Prostate gland (tissue), 2 donors: ENCODE measurements at regions not wholly inside any gene's neighbourhood (a gene's known extent, or its start where the extent isn't known, plus 50 kb on each side); places are given as distances from the start of the nearest gene placed in this dataset.

Source experiments
- POLR2A ChIP-seq: fragments of 450-650 bp; IDR thresholded peaks from one replicate; pipeline ENCODE4 v1.6.1; 2016; ENCODE audit warnings: antibody characterized with exemption, mild to moderate bottlenecking
- POLR2AphosphoS5 ChIP-seq: sonication (generic); formaldehyde crosslinking; IDR thresholded peaks from one replicate; pipeline ENCODE4 v1.6.1; 2017; ENCODE audit warnings: antibody characterized with exemption
- TF ChIP-seq, protein P1 (sequence below), 4 experiments: fragments of 200-600 bp in 2 of 4; fragments of 450-650 bp in 2 of 4; sonication (generic) in 2 of 4; IDR thresholded peaks; 1 replicate in 3 of 4; 2 replicates in 1 of 4; pipeline ENCODE4 v1.5.1; 2016 to 2019; ENCODE audit warnings: antibody characterized with exemption in 4 of 4, mild to moderate bottlenecking in 2 of 4, moderate library complexity in 2 of 4

DNA sequence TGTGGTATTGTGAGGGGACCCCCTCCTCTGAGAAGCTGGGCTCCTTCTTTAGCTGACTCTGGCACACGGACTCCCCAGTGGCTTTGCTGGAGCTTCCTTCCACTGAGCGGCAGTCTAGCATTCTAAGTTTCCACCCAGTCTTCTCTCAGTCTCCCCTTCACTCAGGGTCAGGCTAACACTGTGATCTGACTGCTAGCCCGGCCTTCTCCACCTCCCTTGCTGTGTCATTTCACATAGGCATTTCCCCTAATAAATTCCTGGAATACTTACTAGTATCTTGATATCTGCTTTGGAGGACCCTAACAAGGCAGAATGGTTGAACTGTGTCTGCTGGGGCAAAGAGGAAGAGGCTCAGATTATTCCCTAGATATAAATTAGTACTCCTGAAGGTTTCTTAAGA is 106.2 kb upstream of the THBS1 start:
- TF ChIP-seq, protein P1, sequence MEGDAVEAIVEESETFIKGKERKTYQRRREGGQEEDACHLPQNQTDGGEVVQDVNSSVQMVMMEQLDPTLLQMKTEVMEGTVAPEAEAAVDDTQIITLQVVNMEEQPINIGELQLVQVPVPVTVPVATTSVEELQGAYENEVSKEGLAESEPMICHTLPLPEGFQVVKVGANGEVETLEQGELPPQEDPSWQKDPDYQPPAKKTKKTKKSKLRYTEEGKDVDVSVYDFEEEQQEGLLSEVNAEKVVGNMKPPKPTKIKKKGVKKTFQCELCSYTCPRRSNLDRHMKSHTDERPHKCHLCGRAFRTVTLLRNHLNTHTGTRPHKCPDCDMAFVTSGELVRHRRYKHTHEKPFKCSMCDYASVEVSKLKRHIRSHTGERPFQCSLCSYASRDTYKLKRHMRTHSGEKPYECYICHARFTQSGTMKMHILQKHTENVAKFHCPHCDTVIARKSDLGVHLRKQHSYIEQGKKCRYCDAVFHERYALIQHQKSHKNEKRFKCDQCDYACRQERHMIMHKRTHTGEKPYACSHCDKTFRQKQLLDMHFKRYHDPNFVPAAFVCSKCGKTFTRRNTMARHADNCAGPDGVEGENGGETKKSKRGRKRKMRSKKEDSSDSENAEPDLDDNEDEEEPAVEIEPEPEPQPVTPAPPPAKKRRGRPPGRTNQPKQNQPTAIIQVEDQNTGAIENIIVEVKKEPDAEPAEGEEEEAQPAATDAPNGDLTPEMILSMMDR (IDR thresholded peaks at IDR 0.05) = no peak
- TF ChIP-seq POLR2A (no peak), POLR2AphosphoS5 (no peak)
